ENCODE measurements at regions not wholly inside any gene's neighbourhood (a gene's known extent, or its start where the extent isn't known, plus 50 kb on each side); places are given as distances from the start of the nearest gene placed in this dataset.
A peak's percentile ranks its signal among the peaks of the same experiment; 100 is the strongest.

DNA sequence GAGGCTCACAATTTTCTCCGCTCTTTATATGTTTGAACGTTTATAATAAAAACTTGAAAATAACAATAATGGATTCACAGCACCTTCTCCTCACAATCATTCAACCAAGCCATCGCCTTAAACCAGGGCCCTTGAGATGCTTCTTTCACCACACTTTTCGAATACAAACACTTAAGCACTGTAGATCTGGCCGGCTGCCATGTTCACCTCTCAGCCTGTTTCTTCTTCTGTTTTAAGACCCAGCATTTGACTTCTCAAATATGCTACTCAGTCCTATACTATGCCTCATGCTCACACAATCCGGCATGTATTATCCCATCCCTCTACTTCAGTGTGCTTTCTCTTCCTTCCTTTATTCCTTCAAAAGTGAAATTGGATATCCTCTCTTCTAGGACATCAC, 280.6 kb downstream of the TFEC start:
- no peaks in the 10 kb centered on the region for H3K36me3 ChIP-seq (ENCODE audit: control insufficient read depth in 2 of 3, insufficient read depth in 3 of 3, low read length in 3 of 3)
- DNase-seq = no peak
- no peaks in the 10 kb centered on the region for H3K9me3 ChIP-seq (ENCODE audit: control insufficient read depth in 2 of 3, insufficient read depth in 1 of 3, low read length in 3 of 3)
- no peak overlapping the region for H3K27ac ChIP-seq (ENCODE audit: low read depth in 2 of 2, low read length in 2 of 2)
- H3K4me3 ChIP-seq (ENCODE audit: low read length in 3 of 3) = no peak overlapping the region
- no peaks in the 10 kb centered on the region for H3K4me1 ChIP-seq (ENCODE audit: control insufficient read depth in 2 of 3, insufficient read depth in 2 of 3, low read depth in 1 of 3, low read length in 3 of 3)
- no peak for FAIRE-seq
- TF ChIP-seq, protein P1, sequence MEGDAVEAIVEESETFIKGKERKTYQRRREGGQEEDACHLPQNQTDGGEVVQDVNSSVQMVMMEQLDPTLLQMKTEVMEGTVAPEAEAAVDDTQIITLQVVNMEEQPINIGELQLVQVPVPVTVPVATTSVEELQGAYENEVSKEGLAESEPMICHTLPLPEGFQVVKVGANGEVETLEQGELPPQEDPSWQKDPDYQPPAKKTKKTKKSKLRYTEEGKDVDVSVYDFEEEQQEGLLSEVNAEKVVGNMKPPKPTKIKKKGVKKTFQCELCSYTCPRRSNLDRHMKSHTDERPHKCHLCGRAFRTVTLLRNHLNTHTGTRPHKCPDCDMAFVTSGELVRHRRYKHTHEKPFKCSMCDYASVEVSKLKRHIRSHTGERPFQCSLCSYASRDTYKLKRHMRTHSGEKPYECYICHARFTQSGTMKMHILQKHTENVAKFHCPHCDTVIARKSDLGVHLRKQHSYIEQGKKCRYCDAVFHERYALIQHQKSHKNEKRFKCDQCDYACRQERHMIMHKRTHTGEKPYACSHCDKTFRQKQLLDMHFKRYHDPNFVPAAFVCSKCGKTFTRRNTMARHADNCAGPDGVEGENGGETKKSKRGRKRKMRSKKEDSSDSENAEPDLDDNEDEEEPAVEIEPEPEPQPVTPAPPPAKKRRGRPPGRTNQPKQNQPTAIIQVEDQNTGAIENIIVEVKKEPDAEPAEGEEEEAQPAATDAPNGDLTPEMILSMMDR (IDR thresholded peaks at IDR 0.05; ENCODE audit: borderline replicate concordance, extremely low read depth, insufficient read depth) = no peak
- no peaks in the 10 kb centered on the region for H3K27me3 ChIP-seq (ENCODE audit: control insufficient read depth, insufficient read depth, low read length)
- no peak overlapping the region for H3K9ac ChIP-seq (ENCODE audit: low read length in 3 of 3)
- intact Hi-C loops (cut with DNase I) = no loop called here

DNA sequence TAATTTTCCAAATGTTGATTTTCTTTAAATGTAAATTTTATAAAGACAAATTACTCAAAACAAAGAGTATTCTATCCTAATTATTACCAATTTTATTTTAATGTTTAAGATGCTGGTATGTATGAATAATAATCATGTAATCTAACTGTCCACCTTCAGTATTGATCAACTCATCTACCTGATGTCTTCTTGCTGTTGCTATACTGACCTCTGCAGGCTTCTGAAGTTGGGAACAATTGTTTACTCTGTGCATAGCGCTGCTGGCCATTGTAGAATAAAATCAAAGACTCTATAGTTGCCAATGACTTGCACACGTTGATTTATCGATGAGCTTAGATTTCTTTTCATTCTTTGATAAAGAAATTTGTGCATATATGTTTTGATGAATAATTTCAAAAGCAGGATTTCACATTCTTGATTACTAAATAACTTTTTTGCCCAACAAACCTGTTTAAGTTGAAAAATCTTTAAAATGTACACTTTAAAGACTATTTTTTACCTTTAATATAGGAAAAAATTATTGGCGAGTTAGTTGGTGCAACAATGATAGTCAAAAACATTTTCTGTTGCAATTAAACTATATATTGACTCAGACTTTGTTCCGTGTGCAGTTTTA, 282.3 kb downstream of the TFEC start:
- FAIRE-seq (no peak), DNase-seq (no peak)
- no peak overlapping the region for H3K4me3 ChIP-seq (ENCODE audit: low read length in 3 of 3)
- H3K9ac ChIP-seq (ENCODE audit: low read length in 3 of 3) = no peak overlapping the region
- intact Hi-C loops (cut with DNase I) = no loop called here
- no peaks in the 10 kb centered on the region for H3K36me3 ChIP-seq (ENCODE audit: control insufficient read depth in 2 of 3, insufficient read depth in 3 of 3, low read length in 3 of 3)
- H3K4me1 ChIP-seq (ENCODE audit: control insufficient read depth in 2 of 3, insufficient read depth in 2 of 3, low read depth in 1 of 3, low read length in 3 of 3) = no peaks in the 10 kb centered on the region
- no peaks in the 10 kb centered on the region for H3K27me3 ChIP-seq (ENCODE audit: control insufficient read depth, insufficient read depth, low read length)
- no peaks in the 10 kb centered on the region for H3K9me3 ChIP-seq (ENCODE audit: control insufficient read depth in 2 of 3, insufficient read depth in 1 of 3, low read length in 3 of 3)
- H3K27ac ChIP-seq (ENCODE audit: low read depth in 2 of 2, low read length in 2 of 2) = no peak overlapping the region
- TF ChIP-seq, protein P1 (IDR thresholded peaks at IDR 0.05; ENCODE audit: borderline replicate concordance, extremely low read depth, insufficient read depth) = no peak

DNA sequence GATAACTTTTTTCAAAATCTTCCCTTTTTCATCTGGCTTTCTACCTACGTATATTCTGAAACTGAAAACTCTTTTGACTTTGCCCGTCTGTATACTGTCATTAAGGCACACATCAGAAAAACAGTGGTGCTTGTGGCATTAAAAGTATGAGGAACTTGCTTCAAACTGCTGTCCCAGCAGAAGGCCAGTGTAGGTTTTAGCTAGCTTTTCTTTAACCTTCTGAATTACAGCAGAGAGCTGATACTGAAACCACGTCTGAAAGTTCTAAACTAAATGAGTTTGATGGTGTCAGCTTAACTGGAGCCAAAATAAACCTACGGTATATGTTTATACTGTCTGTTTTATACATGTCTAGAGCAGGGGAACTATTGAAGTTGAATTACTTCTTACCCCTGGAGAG, 283.4 kb downstream of the TFEC start:
- intact Hi-C loops (cut with DNase I) = no loop called here
- DNase-seq = peak in 1 of 5 donors; percentile 12
- TF ChIP-seq, protein P1 (IDR thresholded peaks at IDR 0.05; ENCODE audit: borderline replicate concordance, extremely low read depth, insufficient read depth) = no peak
- no peak for FAIRE-seq
- Histone ChIP-seq H3K9ac (ENCODE audit: low read length in 3 of 3) (no peak overlapping the region), H3K4me3 (ENCODE audit: low read length in 3 of 3) (no peak overlapping the region), H3K36me3 (ENCODE audit: control insufficient read depth in 2 of 3, insufficient read depth in 3 of 3, low read length in 3 of 3) (no peaks in the 10 kb centered on the region), H3K9me3 (ENCODE audit: control insufficient read depth in 2 of 3, insufficient read depth in 1 of 3, low read length in 3 of 3) (no peaks in the 10 kb centered on the region), H3K27ac (ENCODE audit: low read depth in 2 of 2, low read length in 2 of 2) (no peak overlapping the region), H3K27me3 (ENCODE audit: control insufficient read depth, insufficient read depth, low read length) (no peaks in the 10 kb centered on the region), H3K4me1 (ENCODE audit: control insufficient read depth in 2 of 3, insufficient read depth in 2 of 3, low read depth in 1 of 3, low read length in 3 of 3) (no peaks in the 10 kb centered on the region)

DNA sequence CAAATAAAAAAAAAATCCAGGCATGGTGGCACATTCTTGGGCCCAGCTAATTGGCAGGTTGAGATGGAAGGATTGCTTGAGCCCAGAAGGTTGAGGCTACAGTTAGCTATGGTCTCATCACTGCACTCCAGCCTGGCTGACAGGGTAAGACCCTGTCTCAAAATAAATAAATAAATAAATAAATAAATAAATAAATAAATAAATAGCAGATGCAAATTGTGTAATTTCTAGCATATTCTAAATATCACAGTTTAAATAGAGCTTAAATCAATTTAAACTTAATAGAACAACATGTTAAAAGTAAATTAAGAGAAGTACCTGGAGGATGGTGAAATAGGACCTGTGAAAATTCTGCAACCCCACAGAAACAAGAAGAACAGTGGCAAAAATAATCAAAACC, 290.5 kb downstream of the TFEC start:
- FAIRE-seq = no peak
- no peaks in the 10 kb centered on the region for H3K9me3 ChIP-seq (ENCODE audit: control insufficient read depth in 2 of 3, insufficient read depth in 1 of 3, low read length in 3 of 3)

More for the DNA sequence above, 290.5 kb downstream of the TFEC start:
- no peaks in the 10 kb centered on the region for H3K36me3 ChIP-seq (ENCODE audit: control insufficient read depth in 2 of 3, insufficient read depth in 3 of 3, low read length in 3 of 3)
- DNase-seq = no peak
- intact Hi-C loops (cut with DNase I) = no loop called here
- H3K4me1 ChIP-seq (ENCODE audit: control insufficient read depth in 2 of 3, insufficient read depth in 2 of 3, low read depth in 1 of 3, low read length in 3 of 3) = no peaks in the 10 kb centered on the region
- no peaks in the 10 kb centered on the region for H3K27me3 ChIP-seq (ENCODE audit: control insufficient read depth, insufficient read depth, low read length)
- H3K27ac ChIP-seq (ENCODE audit: low read depth in 2 of 2, low read length in 2 of 2) = no peak overlapping the region
- no peak overlapping the region for H3K4me3 ChIP-seq (ENCODE audit: low read length in 3 of 3)
- no peak overlapping the region for H3K9ac ChIP-seq (ENCODE audit: low read length in 3 of 3)
- TF ChIP-seq, protein P1 (IDR thresholded peaks at IDR 0.05; ENCODE audit: borderline replicate concordance, extremely low read depth, insufficient read depth) = no peak
